ENCODE measurements at regions not wholly inside any gene's neighbourhood (a gene's known extent, or its start where the extent isn't known, plus 50 kb on each side); places are given as distances from the start of the nearest gene placed in this dataset.
"Not testable (repeated sequence)": the region's sequence is repeated elsewhere in the genome, so short reads cannot be mapped to it uniquely, and the experiment has no call there.

- no peak overlapping the region for H3K4me3 ChIP-seq (ENCODE audit: low read length, poor library complexity, severe bottlenecking)
These were observed 671.2 kb downstream of the UQCRFS1 start for GRCh38 chr19:28541602-28542393.

GRCh38 chr19:28541029-28541428, 671.9 kb downstream of the UQCRFS1 start:
- no peaks in the 10 kb centered on the region for H3K27me3 ChIP-seq (ENCODE audit: insufficient read depth, low read length, poor library complexity, severe bottlenecking)
- no peaks in the 10 kb centered on the region for H3F3A ChIP-seq (ENCODE audit: low read depth)
- H4K20me1 ChIP-seq (ENCODE audit: insufficient read depth, low read length, poor library complexity, severe bottlenecking), result no peaks in the 10 kb centered on the region
- H3K4me3 ChIP-seq (ENCODE audit: low read length, poor library complexity, severe bottlenecking), result no peak overlapping the region
- H3K9me2 ChIP-seq (replicated peaks; ENCODE audit: low read depth, low read length), result no peaks in the 10 kb centered on the region
- H3K36me3 ChIP-seq (ENCODE audit: insufficient read depth, low read length), result no peaks in the 10 kb centered on the region
- TF ChIP-seq EZH2phosphoT487 (IDR thresholded peaks at IDR 0.05; ENCODE audit: borderline replicate concordance), result no peak
- no peak for TF ChIP-seq CTCF (conservative IDR thresholded peaks at IDR 0.05; ENCODE audit: low read length)
- H3K9me3 ChIP-seq (ENCODE audit: insufficient read depth, low read depth, low read length), result 0 out of 2 replicates have a peak, but pooled peaks cover under 1% of the 10 kb centered on the region
- H3K4me1 ChIP-seq (ENCODE audit: insufficient read depth, low read length, poor library complexity, severe bottlenecking), result no peaks in the 10 kb centered on the region
- no peak overlapping the region for H3K4me2 ChIP-seq (ENCODE audit: low read depth, low read length, poor library complexity, severe bottlenecking)
- H3K79me2 ChIP-seq (ENCODE audit: insufficient read depth, low read length), result no peaks in the 10 kb centered on the region
- no peak overlapping the region for H2AFZ ChIP-seq (ENCODE audit: low read length)
- no peak overlapping the region for H3K9ac ChIP-seq (ENCODE audit: low read depth, low read length, poor library complexity, severe bottlenecking)

More at GRCh38 chr19:28541602-28542393, 671.2 kb downstream of the UQCRFS1 start:
- Histone ChIP-seq H3K9me2 (replicated peaks; ENCODE audit: low read depth, low read length) (no peaks in the 10 kb centered on the region), H3K4me1 (ENCODE audit: insufficient read depth, low read length, poor library complexity, severe bottlenecking) (no peaks in the 10 kb centered on the region), H3K36me3 (ENCODE audit: insufficient read depth, low read length) (no peaks in the 10 kb centered on the region), H2AFZ (ENCODE audit: low read length) (no peak overlapping the region), H3K27me3 (ENCODE audit: insufficient read depth, low read length, poor library complexity, severe bottlenecking) (no peaks in the 10 kb centered on the region), H3K4me2 (ENCODE audit: low read depth, low read length, poor library complexity, severe bottlenecking) (no peak overlapping the region), H4K20me1 (ENCODE audit: insufficient read depth, low read length, poor library complexity, severe bottlenecking) (no peaks in the 10 kb centered on the region), H3K9me3 (ENCODE audit: insufficient read depth, low read depth, low read length) (peaks cover 5% of the 10 kb centered on the region; the same call in 1 of the 2 replicates), H3K79me2 (ENCODE audit: insufficient read depth, low read length) (no peaks in the 10 kb centered on the region), H3K9ac (ENCODE audit: low read depth, low read length, poor library complexity, severe bottlenecking) (no peak overlapping the region), H3F3A (ENCODE audit: low read depth) (no peaks in the 10 kb centered on the region)
- TF ChIP-seq EZH2phosphoT487 (IDR thresholded peaks at IDR 0.05; ENCODE audit: borderline replicate concordance) (no peak), CTCF (conservative IDR thresholded peaks at IDR 0.05; ENCODE audit: low read length) (no peak)

GRCh38 chr19:28540385-28540784, 672.6 kb downstream of the UQCRFS1 start:
- H3K36me3 ChIP-seq (ENCODE audit: insufficient read depth, low read length); H3K9ac ChIP-seq (ENCODE audit: low read depth, low read length, poor library complexity, severe bottlenecking); H2AFZ ChIP-seq (ENCODE audit: low read length); H3K4me2 ChIP-seq (ENCODE audit: low read depth, low read length, poor library complexity, severe bottlenecking); H4K20me1 ChIP-seq (ENCODE audit: insufficient read depth, low read length, poor library complexity, severe bottlenecking); H3K9me3 ChIP-seq (ENCODE audit: insufficient read depth, low read depth, low read length); H3K79me2 ChIP-seq (ENCODE audit: insufficient read depth, low read length); H3K4me1 ChIP-seq (ENCODE audit: insufficient read depth, low read length, poor library complexity, severe bottlenecking); H3F3A ChIP-seq (ENCODE audit: low read depth); H3K4me3 ChIP-seq (ENCODE audit: low read length, poor library complexity, severe bottlenecking); H3K9me2 ChIP-seq (replicated peaks; ENCODE audit: low read depth, low read length); H3K27me3 ChIP-seq (ENCODE audit: insufficient read depth, low read length, poor library complexity, severe bottlenecking): not testable (repeated sequence)

GRCh38 chr19:28539759-28540158, 673.2 kb downstream of the UQCRFS1 start:
- Histone ChIP-seq H3K79me2 (ENCODE audit: insufficient read depth, low read length) (no peaks in the 10 kb centered on the region), H2AFZ (ENCODE audit: low read length) (no peak overlapping the region), H4K20me1 (ENCODE audit: insufficient read depth, low read length, poor library complexity, severe bottlenecking) (no peaks in the 10 kb centered on the region)

More at GRCh38 chr19:28539759-28540158, 673.2 kb downstream of the UQCRFS1 start:
- no peaks in the 10 kb centered on the region for H3K9me2 ChIP-seq (replicated peaks; ENCODE audit: low read depth, low read length)
- no peak overlapping the region for H3K9ac ChIP-seq (ENCODE audit: low read depth, low read length, poor library complexity, severe bottlenecking)
- no peaks in the 10 kb centered on the region for H3K27me3 ChIP-seq (ENCODE audit: insufficient read depth, low read length, poor library complexity, severe bottlenecking)
- H3F3A ChIP-seq (ENCODE audit: low read depth), result no peaks in the 10 kb centered on the region
- H3K4me2 ChIP-seq (ENCODE audit: low read depth, low read length, poor library complexity, severe bottlenecking), result no peak overlapping the region
- no peaks in the 10 kb centered on the region for H3K36me3 ChIP-seq (ENCODE audit: insufficient read depth, low read length)
- TF ChIP-seq EZH2phosphoT487 (IDR thresholded peaks at IDR 0.05; ENCODE audit: borderline replicate concordance) (no peak), CTCF (conservative IDR thresholded peaks at IDR 0.05; ENCODE audit: low read length) (no peak)
- no peaks in the 10 kb centered on the region for H3K4me1 ChIP-seq (ENCODE audit: insufficient read depth, low read length, poor library complexity, severe bottlenecking)
- H3K4me3 ChIP-seq (ENCODE audit: low read length, poor library complexity, severe bottlenecking), result no peak overlapping the region
- no peaks in the 10 kb centered on the region for H3K9me3 ChIP-seq (ENCODE audit: insufficient read depth, low read depth, low read length)

Data from Loucy (cell line).